ENCODE measurements at regions not wholly inside any gene's neighbourhood (a gene's known extent, or its start where the extent isn't known, plus 50 kb on each side); places are given as distances from the start of the nearest gene placed in this dataset.

DNA sequence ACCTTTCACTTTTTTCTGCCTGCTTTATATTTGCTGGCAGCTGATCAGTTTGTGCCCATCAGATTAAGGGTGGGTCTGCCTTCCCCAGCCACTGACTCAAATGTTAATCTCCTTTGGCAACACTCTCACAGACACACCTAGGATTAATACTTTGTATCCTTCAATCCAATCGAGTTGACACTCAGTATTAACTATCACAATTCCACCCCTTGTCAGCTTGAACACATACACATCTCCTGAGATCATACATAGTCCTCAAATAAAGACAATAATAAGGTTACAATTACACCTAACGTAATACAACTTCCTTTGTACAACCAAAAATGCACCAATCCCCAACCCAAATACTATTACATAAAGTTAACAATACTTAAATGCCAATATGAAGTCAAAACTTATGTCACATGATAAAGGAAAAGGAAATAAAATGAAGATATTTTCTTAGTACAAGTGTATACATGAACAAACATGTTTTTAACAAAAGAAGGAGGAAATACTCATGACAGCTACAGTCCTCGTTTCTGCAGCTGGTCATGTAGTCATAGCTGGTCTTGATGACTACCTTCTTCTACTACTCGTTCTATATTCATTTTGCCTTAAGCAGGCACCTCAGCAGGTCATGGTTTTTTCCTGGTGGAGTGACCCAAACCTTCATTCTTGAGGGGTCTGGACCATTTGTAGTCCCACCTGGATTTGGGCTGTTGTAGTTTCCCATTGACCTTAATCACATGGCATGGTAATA, 96.7 kb upstream of the CABCOCO1 start:
- TF ChIP-seq TCF4 (CRISPR knock-in tag; IDR thresholded peaks at IDR 0.05; ENCODE audit: borderline replicate concordance) (no peak), ZC3H10 (CRISPR knock-in tag; IDR thresholded peaks at IDR 0.05) (no peak), SNAI2 (CRISPR knock-in tag; IDR thresholded peaks at IDR 0.05) (no peak), BACH2 (CRISPR knock-in tag; IDR thresholded peaks at IDR 0.05; ENCODE audit: borderline replicate concordance) (no peak), ZFP3 (CRISPR knock-in tag; IDR thresholded peaks at IDR 0.05) (no peak), RARB (CRISPR knock-in tag; IDR thresholded peaks at IDR 0.05) (no peak), ARNTL (CRISPR knock-in tag; IDR thresholded peaks at IDR 0.05; ENCODE audit: borderline replicate concordance, low read depth) (no peak), CREB5 (CRISPR knock-in tag; IDR thresholded peaks at IDR 0.05; ENCODE audit: low read depth) (no peak), ESRRG (CRISPR knock-in tag; IDR thresholded peaks at IDR 0.05) (no peak), PPARA (CRISPR knock-in tag; IDR thresholded peaks at IDR 0.05; ENCODE audit: borderline replicate concordance) (no peak), GLIS3 (CRISPR knock-in tag; IDR thresholded peaks at IDR 0.05) (no peak), ISL1 (CRISPR knock-in tag; IDR thresholded peaks at IDR 0.05) (no peak), ZFP30 (CRISPR knock-in tag; IDR thresholded peaks at IDR 0.05) (no peak), POU6F1 (CRISPR knock-in tag; IDR thresholded peaks at IDR 0.05; ENCODE audit: borderline replicate concordance, low read depth) (no peak), ZNF70 (CRISPR knock-in tag; IDR thresholded peaks at IDR 0.05) (no peak), CSDC2 (CRISPR knock-in tag; IDR thresholded peaks at IDR 0.05) (no peak), ZNF565 (CRISPR knock-in tag; conservative IDR thresholded peaks at IDR 0.05; ENCODE audit: low read depth) (no peak), TOX (CRISPR knock-in tag; IDR thresholded peaks at IDR 0.05; ENCODE audit: borderline replicate concordance) (no peak)
- TF ChIP-seq, protein P1, sequence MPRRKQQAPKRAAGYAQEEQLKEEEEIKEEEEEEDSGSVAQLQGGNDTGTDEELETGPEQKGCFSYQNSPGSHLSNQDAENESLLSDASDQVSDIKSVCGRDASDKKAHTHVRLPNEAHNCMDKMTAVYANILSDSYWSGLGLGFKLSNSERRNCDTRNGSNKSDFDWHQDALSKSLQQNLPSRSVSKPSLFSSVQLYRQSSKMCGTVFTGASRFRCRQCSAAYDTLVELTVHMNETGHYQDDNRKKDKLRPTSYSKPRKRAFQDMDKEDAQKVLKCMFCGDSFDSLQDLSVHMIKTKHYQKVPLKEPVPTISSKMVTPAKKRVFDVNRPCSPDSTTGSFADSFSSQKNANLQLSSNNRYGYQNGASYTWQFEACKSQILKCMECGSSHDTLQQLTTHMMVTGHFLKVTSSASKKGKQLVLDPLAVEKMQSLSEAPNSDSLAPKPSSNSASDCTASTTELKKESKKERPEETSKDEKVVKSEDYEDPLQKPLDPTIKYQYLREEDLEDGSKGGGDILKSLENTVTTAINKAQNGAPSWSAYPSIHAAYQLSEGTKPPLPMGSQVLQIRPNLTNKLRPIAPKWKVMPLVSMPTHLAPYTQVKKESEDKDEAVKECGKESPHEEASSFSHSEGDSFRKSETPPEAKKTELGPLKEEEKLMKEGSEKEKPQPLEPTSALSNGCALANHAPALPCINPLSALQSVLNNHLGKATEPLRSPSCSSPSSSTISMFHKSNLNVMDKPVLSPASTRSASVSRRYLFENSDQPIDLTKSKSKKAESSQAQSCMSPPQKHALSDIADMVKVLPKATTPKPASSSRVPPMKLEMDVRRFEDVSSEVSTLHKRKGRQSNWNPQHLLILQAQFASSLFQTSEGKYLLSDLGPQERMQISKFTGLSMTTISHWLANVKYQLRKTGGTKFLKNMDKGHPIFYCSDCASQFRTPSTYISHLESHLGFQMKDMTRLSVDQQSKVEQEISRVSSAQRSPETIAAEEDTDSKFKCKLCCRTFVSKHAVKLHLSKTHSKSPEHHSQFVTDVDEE (CRISPR knock-in tag; IDR thresholded peaks at IDR 0.05) = no peak

GRCh38 chr10:61564444-61564843, 98.3 kb upstream of the CABCOCO1 start:
- no peak for ATAC-seq
- TF ChIP-seq ZC3H10 (CRISPR knock-in tag; IDR thresholded peaks at IDR 0.05) = no peak
- TF ChIP-seq TCF4 (CRISPR knock-in tag; IDR thresholded peaks at IDR 0.05; ENCODE audit: borderline replicate concordance) = no peak
- no peak for TF ChIP-seq ZFP30 (CRISPR knock-in tag; IDR thresholded peaks at IDR 0.05)
- no peak for TF ChIP-seq ESRRG (CRISPR knock-in tag; IDR thresholded peaks at IDR 0.05)
- no peak for TF ChIP-seq ZNF8 (CRISPR knock-in tag; IDR thresholded peaks at IDR 0.05)
- TF ChIP-seq OSR1 (CRISPR knock-in tag; IDR thresholded peaks at IDR 0.05) = no peak
- no peak for TF ChIP-seq RARB (CRISPR knock-in tag; IDR thresholded peaks at IDR 0.05)
- TF ChIP-seq CREB5 (CRISPR knock-in tag; IDR thresholded peaks at IDR 0.05; ENCODE audit: low read depth) = no peak
- TF ChIP-seq ZFP3 (CRISPR knock-in tag; IDR thresholded peaks at IDR 0.05) = no peak
- no peak for TF ChIP-seq TOX (CRISPR knock-in tag; IDR thresholded peaks at IDR 0.05; ENCODE audit: borderline replicate concordance)

More for the DNA sequence above, 96.7 kb upstream of the CABCOCO1 start:
- no peak for ATAC-seq

GRCh38 chr10:61559615-61560014, 103.1 kb upstream of the CABCOCO1 start:
- TF ChIP-seq, protein P2, sequence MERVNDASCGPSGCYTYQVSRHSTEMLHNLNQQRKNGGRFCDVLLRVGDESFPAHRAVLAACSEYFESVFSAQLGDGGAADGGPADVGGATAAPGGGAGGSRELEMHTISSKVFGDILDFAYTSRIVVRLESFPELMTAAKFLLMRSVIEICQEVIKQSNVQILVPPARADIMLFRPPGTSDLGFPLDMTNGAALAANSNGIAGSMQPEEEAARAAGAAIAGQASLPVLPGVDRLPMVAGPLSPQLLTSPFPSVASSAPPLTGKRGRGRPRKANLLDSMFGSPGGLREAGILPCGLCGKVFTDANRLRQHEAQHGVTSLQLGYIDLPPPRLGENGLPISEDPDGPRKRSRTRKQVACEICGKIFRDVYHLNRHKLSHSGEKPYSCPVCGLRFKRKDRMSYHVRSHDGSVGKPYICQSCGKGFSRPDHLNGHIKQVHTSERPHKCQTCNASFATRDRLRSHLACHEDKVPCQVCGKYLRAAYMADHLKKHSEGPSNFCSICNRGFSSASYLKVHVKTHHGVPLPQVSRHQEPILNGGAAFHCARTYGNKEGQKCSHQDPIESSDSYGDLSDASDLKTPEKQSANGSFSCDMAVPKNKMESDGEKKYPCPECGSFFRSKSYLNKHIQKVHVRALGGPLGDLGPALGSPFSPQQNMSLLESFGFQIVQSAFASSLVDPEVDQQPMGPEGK (CRISPR knock-in tag; IDR thresholded peaks at IDR 0.05; ENCODE audit: borderline replicate concordance) = no peak
- TF ChIP-seq ZNF8 (CRISPR knock-in tag; IDR thresholded peaks at IDR 0.05) (no peak), CSDC2 (CRISPR knock-in tag; IDR thresholded peaks at IDR 0.05) (no peak), GLIS3 (CRISPR knock-in tag; IDR thresholded peaks at IDR 0.05) (no peak), ZC3H10 (CRISPR knock-in tag; IDR thresholded peaks at IDR 0.05) (no peak), ZFP30 (CRISPR knock-in tag; IDR thresholded peaks at IDR 0.05) (no peak)
- TF ChIP-seq, protein P3, sequence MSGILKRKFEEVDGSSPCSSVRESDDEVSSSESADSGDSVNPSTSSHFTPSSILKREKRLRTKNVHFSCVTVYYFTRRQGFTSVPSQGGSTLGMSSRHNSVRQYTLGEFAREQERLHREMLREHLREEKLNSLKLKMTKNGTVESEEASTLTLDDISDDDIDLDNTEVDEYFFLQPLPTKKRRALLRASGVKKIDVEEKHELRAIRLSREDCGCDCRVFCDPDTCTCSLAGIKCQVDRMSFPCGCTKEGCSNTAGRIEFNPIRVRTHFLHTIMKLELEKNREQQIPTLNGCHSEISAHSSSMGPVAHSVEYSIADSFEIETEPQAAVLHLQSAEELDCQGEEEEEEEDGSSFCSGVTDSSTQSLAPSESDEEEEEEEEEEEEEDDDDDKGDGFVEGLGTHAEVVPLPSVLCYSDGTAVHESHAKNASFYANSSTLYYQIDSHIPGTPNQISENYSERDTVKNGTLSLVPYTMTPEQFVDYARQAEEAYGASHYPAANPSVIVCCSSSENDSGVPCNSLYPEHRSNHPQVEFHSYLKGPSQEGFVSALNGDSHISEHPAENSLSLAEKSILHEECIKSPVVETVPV (CRISPR knock-in tag; IDR thresholded peaks at IDR 0.05) = no peak
- no peak for ATAC-seq
